GM18519 (cell line): ENCODE measurements at regions not wholly inside any gene's neighbourhood (a gene's known extent, or its start where the extent isn't known, plus 50 kb on each side); places are given as distances from the start of the nearest gene placed in this dataset.

ENCODE experiments used
- ATAC-seq: cut with Tn5 transposase; IDR thresholded peaks from one replicate; pipeline ENCODE4 v1.9.1; 2021; ENCODE audit warnings: mild to moderate bottlenecking, moderate library complexity; ENCODE audit not compliant: unreplicated experiment, low FRiP score

DNA sequence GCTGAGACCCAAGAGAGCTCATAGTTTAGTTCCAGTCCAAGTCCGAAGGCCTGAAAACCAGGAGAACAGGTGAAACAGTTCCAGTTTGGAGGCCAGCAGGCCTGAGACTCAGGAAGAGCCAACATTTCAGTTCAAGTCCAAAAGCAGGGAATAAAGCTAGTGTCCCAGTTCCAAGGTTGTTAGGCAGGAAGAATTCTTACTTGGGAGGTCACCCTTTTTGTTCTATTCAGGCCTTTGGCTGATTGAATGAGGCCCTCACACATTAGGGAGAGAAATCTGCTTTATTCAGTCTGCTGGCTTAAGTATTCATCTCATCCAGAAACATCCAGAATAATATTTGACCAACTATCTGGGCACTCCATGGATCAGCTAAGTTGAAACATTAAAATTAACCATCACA is 294.6 kb downstream of the PCNX1 start:
- ATAC-seq = no peak

DNA sequence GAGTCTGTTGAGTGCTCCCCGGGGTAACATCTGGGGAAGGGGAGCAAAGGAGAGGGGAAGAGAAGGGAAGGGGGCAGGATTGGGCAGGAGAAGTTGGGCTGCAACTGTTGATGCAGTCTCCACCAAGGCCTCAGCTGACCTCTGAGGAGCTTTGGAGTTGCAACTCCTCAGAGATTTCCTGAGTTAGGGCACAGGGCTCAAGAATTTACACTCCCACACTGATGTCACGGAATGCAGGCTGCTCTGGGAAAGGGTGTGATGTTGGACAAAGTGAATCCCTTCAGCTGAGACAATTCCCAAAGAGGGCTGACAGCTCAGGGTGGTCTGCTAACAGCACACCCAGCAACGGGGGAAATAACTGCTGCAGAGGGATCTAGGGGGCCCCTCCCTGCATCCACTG is 295.6 kb downstream of the PCNX1 start:
- no peak for ATAC-seq

- no peak for ATAC-seq
Observed at GRCh38 chr14:71203306-71203705, 296.0 kb downstream of the PCNX1 start.

DNA sequence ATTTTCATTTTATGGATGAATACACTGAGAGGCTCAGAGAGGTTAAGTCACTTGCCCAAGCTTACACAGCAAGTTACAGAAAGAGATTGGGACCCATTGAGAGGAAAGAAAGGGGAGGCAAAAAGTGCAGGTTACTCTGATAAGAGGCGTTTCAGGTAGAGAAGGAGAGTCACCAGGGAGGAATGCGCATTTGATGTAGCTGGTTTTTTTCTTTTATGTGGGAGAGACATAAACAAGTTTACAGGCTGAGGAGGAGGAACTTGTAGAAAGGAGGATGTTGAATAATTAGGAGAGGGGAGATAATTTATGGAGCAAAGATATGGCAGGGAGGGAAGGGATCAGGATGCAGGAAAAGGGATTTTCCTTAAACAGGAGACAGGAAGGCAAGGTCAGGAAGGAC is 297.0 kb downstream of the PCNX1 start:
- ATAC-seq = no peak

DNA sequence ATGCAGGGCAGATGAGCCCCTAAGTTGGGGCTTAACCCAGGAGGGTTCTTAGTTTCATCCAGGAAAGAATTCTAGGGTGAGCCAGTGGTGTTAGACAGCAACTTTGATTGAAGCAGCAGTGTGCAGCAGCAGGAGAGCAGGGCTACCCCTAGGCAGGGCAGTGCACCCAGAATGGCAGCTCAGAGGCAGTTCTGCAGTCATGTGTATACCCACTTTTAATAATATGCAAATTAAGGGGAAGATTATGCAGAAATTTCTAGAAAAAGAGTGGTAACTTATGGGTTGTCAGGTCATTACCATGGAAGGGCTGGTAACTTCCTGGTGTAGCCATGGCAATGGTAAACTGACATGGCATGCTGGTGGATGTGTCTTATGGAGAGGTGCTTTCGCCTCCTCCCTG is 297.5 kb downstream of the PCNX1 start:
- no peak for ATAC-seq

DNA sequence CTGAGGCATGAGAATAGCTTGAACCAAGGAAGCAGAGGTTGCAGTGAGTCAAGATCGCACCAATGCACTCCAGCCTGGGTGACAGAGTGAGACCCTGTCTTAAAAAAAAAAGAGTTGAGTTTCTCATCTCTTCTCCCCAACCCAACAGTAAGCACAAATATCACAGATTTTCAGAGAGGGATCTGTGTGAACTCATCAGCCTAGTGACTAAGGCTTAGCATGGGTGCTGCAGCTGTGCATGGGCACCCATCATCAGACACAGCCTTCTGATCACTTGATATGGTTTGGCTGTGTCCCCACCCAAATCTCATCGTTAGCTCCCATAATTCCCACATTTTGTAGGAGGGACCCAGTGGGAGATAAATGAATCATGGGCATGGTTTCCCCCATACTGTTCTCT is 298.9 kb downstream of the PCNX1 start:
- no peak for ATAC-seq

GRCh38 chr14:71206766-71207371 is 299.6 kb downstream of the PCNX1 start:
- no peak for ATAC-seq

GRCh38 chr14:71208702-71209357 is 301.6 kb downstream of the PCNX1 start:
- no peak for ATAC-seq

DNA sequence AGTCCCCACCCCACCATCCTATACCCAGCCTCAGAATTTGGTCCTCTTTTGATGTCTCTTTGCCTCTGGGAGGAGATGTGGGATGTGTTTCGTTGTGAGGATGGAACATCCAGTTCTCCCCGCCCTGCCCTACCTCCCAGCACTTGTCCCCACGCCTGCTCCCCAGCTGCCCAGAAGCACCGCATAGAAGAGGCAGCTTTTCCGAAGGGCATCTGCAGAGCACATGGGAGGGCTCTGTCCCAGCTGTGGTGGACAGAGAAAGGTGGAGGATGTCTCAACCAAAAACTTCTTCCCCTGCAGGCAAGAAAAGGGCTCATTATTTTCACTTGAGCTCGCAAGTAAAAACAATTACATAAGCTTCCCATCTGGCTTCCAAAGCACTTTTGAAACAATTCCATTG is 302.6 kb downstream of the PCNX1 start:
- no peak for ATAC-seq

GRCh38 chr14:71212093-71212492 is 304.8 kb downstream of the PCNX1 start:
- no peak for ATAC-seq

GRCh38 chr14:71212683-71213107 is 305.4 kb downstream of the PCNX1 start:
- ATAC-seq = no peak

GRCh38 chr14:71214241-71214640 is 307.0 kb downstream of the PCNX1 start:
- no peak for ATAC-seq

DNA sequence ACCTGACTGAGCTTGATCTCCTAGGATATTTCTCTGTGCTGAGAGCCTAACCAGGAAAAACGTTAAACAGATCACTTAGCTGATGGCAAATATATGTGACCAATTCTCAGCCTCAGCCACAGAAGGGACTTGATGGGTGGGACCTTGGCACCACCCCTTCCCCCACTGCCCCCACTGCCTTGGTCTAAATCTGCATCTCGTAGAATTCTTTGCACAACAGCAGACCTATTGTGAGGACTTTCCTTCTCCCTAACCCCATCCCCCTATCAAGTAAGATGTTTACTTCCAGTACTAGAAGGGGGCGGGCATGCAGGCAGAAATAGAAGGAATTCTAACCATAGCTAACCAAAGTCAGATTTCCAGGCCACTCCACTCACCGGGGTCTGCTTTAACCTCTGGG is 313.2 kb downstream of the PCNX1 start:
- ATAC-seq = no peak

DNA sequence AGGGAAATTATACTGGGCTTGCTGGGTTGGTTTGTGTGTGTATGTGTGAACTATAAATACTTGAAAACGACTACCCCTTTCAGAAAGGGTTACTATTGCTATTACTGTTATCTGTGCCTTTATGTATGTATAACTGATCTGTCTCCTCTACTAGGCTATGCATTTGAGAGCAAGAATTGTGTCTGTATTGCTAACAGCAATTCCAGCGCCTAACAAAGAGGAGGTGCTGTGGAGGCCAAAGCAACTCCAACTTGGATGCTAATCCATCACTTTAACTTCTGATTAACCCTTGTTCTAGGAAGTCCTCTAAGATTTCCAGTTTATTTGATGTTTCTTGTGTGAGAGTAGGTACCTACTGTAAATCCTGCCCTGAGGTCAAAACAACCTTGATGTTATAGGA is 313.9 kb downstream of the PCNX1 start:
- no peak for ATAC-seq

GRCh38 chr14:71225113-71225512 is 317.9 kb downstream of the PCNX1 start:
- ATAC-seq = no peak

DNA sequence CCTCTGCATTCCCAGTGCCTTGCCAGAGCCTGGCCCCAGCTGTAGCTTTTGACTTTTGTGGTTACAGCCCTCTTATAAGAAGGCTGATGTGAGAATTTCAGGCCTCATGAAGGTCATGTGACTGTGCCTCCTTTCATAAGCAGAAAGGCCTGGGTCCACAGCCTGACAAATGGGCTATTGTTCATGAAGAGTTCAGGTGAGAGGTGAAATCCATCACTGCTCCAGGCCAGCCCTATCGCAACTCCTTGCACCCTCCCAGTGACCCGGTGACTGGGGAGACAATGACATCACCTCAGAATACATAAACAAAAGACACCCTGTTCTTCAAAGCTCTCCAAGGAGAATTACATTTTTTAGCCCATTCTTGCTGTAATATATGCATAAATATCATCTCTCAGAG is 321.5 kb downstream of the PCNX1 start:
- no peak for ATAC-seq

DNA sequence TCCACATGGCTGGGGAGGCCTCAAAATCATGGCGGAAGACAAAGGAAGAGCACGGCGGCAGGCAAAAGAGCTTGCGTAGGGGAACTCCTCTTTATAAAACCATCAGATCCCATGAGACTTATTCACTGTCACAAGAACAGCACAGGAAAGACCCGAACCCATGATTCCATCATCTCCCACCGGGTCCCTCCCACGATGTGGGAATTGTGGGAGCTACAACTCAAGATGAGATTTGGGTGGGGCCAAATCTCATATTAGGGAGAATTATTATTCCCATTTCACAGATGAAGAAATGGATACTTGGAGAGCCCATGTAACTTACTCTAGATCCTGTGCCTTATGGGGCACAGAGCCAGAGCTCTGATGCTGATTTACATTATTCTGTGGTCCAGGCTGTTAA is 322.6 kb downstream of the PCNX1 start:
- no peak for ATAC-seq

DNA sequence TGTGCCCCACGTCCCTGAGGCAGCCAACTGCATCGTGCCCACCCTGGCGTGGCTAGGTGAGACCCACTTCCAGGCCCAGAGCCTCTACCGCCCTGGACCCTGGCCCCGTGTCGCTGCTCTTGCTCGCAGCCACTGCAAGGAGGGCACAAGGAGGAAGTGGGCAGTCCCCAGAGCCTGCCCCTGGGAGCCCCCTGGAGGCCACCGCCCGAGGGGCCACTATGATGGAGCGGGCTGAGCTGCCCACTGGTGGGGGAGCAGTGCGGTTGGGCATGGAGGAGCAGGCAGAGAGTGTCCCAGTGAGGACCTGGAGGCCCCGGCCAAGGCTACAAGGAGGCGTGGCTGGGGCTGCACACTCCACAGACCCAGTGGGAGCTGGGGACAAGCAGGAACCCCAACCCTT is 323.6 kb downstream of the PCNX1 start:
- no peak for ATAC-seq

- no peak for ATAC-seq
Observed at GRCh38 chr14:71231521-71232393, 324.5 kb downstream of the PCNX1 start.

DNA sequence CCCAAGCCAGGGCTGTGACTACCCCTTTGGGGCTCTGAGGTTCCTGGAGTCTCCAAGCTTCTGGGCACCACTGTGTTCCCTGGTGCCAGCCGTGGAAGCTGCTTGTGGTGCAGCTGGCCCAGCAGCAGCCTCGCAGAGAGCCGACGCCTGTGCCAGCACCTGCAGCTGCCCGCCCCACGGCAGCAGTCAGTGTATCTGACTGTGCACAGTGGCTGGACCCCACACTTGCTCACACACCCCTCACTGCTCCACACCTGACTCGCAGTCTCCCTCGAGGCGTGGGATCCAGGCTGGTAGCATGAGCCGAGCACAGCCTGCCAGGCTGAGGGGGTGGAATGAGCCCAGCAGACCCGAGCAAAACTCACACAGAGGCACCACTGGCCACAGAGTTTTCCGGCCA is 325.2 kb downstream of the PCNX1 start:
- ATAC-seq = no peak

DNA sequence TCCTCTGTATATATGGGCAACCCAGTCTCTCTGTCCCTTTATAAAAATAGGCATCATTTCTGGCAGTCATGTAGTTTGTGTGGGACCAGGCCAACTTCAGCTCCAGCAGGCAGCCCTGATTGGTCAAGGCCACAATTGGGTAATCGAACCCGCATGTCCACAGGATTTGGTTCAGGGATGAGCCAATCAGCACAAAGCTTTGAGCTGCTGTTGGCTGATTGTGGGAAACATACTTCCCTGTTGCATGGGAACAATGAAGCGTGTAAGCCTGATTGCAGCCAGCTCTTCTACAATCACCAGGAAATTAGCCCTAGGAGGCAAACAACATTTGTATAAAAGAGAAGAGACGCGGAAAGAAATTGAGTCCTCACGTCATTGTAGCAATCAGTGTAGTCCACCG is 328.6 kb downstream of the PCNX1 start:
- ATAC-seq = no peak

DNA sequence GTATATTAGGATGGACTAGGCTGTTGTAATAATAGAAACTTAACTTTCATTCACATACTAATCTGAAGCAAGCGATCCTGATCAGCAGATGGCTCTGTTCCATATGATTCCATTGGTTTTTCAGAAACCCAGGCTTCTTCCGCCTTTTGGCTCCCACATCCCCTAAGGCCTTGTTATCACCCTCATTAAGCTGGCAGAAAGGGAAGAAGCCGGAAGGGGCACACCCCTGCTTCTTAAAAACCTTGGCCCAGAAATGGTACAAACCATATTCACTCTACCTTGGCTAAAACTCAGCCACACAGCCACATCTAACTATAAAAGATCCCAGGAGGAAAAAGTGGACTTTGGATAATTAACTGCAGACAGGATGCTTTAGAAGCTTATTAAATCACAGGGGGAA is 329.2 kb downstream of the PCNX1 start:
- ATAC-seq = no peak
